HUES6 (cell line): ENCODE measurements at regions not wholly inside any gene's neighbourhood (a gene's known extent, or its start where the extent isn't known, plus 50 kb on each side); places are given as distances from the start of the nearest gene placed in this dataset.

Source experiments
- H3K27ac ChIP-seq: 2 replicates; pipeline ENCODE4 v1.7.0; 2013; ENCODE audit warnings: low read depth, mild to moderate bottlenecking, low read length, inconsistent platforms
- H3K27me3 ChIP-seq: 2 replicates; pipeline ENCODE4 v1.6.1; 2013; ENCODE audit warnings: low read length; ENCODE audit not compliant: control insufficient read depth, insufficient read depth
- H3K36me3 ChIP-seq: 2 replicates; pipeline ENCODE4 v1.6.1; 2013; ENCODE audit warnings: low read length; ENCODE audit not compliant: control insufficient read depth, insufficient read depth
- H3K4me1 ChIP-seq: 2 replicates; pipeline ENCODE4 v1.6.1; 2013; ENCODE audit warnings: low read length; ENCODE audit not compliant: control insufficient read depth, insufficient read depth
- H3K4me3 ChIP-seq: 2 replicates; pipeline ENCODE4 v1.5.1; 2013; ENCODE audit warnings: low read depth, low read length
- H3K9ac ChIP-seq: one replicate; pipeline ENCODE4 v1.6.1; 2013; ENCODE audit warnings: mild to moderate bottlenecking, low read length
- H3K9me3 ChIP-seq: 2 replicates; pipeline ENCODE4 v1.6.1; 2013; ENCODE audit warnings: low read depth, low read length; ENCODE audit not compliant: control insufficient read depth, insufficient read depth

DNA sequence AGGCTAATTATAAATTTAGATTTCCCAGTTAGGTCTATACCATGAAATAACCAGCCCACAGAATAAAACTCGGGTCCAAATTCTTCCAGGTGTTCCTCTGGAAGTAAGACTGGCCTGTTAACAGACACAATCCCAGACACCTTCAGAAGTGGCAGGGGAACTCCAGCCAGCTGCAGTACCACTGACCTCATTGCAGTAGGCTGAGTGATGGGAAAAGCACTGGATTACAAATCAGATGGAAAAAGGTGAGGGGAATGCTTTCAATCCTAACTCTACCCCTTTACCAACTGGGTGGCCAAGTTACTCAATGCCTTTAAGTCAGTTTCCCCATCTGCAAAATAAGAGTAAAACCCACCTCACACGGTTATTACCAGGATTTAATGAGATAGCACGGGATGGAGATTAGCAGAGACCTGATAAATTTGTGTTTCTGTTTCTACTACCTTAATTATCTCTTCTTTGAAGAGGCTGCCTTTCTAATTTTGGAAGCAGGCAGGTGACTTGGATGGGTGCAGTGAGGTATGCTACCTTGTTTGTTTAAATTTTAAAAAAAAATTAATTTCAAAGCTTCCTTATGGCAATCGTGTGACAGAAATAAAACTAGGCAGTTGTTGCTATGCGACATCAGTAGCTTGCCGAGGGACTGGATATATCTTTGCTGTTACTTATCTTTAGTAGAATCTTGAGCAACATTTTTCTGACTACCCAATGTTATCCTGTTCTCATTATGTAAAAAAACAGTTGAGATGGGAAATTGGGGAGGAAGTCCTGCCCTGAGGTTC, 167.3 kb upstream of the GRIN2B start:
- Histone ChIP-seq H3K36me3 (no peaks in the 10 kb centered on the region), H3K4me3 (no peak overlapping the region), H3K27me3 (no peaks in the 10 kb centered on the region), H3K4me1 (peaks cover 17% of the 10 kb centered on the region), H3K27ac (no peak overlapping the region), H3K9ac (no peak overlapping the region), H3K9me3 (peaks cover 9% of the 10 kb centered on the region; the same call in 1 of the 2 replicates)

DNA sequence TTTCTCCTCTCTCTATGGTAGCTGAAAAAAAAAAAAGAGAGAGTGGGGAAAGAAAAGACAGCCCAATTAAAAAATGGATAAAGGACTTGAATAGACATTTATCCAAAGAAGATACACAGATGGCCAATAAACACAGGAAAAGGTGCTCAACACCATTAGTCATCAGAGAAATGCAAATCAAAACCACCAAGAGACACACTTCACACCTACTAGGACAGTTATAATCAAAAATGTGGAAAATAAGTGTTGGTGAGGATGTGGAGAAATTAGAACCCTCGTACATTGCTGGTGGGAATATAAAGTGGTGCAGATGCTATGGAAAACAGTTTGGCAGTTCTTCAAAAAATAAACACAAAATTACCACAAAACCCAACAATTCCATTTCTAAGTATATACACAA, 172.4 kb upstream of the GRIN2B start:
- Histone ChIP-seq H3K27me3 (no peaks in the 10 kb centered on the region), H3K27ac (no peak overlapping the region), H3K4me1 (peaks cover 17% of the 10 kb centered on the region)

DNA sequence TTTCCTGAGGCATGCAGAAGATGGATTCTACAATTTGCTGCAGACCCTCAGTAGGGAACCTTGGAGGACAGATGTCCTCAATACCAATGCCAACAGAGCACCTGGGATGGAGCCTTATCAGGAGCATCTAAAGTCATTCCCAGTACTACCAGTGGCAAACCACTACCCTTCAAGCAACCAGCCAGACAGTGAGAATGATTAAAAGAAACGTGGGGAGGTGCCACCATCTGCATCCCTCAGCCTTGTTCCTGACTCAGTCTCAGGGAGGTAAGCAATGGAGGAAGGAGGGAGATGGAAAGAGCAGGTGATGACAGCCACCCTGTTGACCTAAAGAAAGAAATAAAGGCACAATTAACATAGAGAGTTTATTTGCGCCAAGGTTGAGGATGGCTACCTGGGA, 175.2 kb upstream of the GRIN2B start:
- H3K9me3 ChIP-seq = no peaks in the 10 kb centered on the region
- H3K36me3 ChIP-seq = no peaks in the 10 kb centered on the region
- H3K27ac ChIP-seq = no peak overlapping the region
- no peak overlapping the region for H3K4me3 ChIP-seq
- H3K9ac ChIP-seq = no peak overlapping the region
- H3K27me3 ChIP-seq = no peaks in the 10 kb centered on the region
- H3K4me1 ChIP-seq = peaks cover 7% of the 10 kb centered on the region

More for the DNA sequence above, 172.4 kb upstream of the GRIN2B start:
- H3K9me3 ChIP-seq = no peaks in the 10 kb centered on the region
- H3K9ac ChIP-seq = no peak overlapping the region
- no peaks in the 10 kb centered on the region for H3K36me3 ChIP-seq
- no peak overlapping the region for H3K4me3 ChIP-seq

DNA sequence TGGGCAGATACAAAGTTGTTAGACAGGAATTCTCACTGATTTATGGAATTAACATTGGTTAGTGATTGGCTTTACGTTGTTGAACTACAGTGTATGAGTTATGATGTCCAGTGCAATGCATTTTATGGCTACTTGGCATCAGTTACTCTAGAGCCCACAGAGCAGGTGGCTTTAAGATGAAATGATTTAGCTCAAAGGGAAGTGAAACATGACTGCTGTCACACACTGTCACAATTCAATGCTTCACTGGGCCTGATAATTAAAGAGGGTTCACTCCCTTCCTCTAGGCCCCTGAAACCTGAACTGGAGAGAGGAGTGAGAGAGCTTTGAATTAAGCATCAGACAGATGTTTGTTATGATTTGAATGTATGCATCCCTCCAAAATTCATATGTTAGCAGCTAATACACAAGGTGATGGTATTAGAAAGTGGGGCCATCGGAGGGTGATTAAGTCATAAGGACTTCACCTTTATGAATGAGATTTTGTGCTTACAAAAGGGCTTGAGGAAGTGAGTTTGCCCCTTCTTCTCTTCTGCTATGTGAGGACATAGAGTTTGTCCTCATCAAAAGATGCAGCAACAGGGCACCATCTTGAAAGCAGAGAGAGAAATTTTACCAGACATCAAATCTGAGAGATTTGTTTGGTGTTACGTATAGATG, 175.8 kb upstream of the GRIN2B start:
- H3K4me1 ChIP-seq = peaks cover 3% of the 10 kb centered on the region
- H3K9me3 ChIP-seq = no peaks in the 10 kb centered on the region
- H3K9ac ChIP-seq = no peak overlapping the region
- no peak overlapping the region for H3K27ac ChIP-seq
- H3K36me3 ChIP-seq = no peaks in the 10 kb centered on the region
- H3K27me3 ChIP-seq = no peaks in the 10 kb centered on the region
- H3K4me3 ChIP-seq = no peak overlapping the region

DNA sequence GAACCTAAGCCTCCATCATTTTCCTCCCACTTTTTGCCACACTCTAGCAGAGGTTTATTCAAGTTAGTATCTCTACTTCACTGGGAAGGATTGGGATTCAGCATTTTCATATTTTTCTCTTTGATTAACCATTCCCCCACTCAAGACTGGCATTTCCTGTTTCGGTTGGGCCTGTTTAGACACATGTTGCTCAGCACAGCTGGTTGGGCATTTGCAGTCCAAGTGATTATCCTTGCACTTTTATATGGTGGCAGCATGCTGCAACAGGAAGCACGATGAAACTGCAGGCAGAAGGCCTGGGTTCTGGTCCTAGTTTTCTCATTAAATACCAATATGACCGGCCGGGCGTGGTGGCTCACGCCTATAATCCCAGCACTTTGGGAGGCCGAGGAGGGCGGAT, 182.9 kb upstream of the GRIN2B start:
- Histone ChIP-seq H3K27ac (no peak overlapping the region), H3K4me3 (no peak overlapping the region), H3K27me3 (no peaks in the 10 kb centered on the region), H3K36me3 (no peaks in the 10 kb centered on the region), H3K9ac (no peak overlapping the region), H3K4me1 (no peaks in the 10 kb centered on the region), H3K9me3 (no peaks in the 10 kb centered on the region)

DNA sequence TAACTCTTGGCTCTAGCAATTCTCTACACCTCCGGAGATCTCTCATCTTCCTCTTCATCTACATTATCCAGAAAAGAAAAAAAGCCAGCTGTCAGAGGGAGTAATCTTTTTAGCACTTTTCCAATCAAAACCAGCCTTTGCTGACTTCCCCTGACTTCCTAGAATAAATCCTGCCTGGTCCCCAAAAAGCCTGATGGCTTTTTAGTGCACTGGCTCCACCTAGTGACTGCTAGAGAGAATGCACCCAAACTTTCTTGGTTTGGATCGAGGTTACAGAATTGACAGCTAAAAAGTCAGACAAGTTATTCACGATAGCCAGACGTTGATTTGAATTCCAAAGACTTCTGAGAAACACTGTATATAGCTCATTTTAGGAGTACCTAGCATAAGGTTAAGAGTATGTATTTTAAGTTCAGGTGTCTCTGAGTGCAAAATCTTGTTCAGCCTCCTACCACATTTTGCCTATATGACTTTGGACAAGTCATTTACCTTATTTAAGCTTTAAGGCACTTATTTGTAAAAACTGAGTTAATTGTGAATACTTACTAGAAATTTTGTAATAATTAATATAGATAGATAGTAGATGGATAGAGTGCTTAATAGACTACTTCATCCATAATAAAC, 185.7 kb upstream of the GRIN2B start:
- Histone ChIP-seq H3K4me1 (no peaks in the 10 kb centered on the region), H3K4me3 (no peak overlapping the region), H3K27me3 (no peaks in the 10 kb centered on the region), H3K27ac (no peak overlapping the region), H3K9me3 (no peaks in the 10 kb centered on the region), H3K9ac (no peak overlapping the region), H3K36me3 (no peaks in the 10 kb centered on the region)

DNA sequence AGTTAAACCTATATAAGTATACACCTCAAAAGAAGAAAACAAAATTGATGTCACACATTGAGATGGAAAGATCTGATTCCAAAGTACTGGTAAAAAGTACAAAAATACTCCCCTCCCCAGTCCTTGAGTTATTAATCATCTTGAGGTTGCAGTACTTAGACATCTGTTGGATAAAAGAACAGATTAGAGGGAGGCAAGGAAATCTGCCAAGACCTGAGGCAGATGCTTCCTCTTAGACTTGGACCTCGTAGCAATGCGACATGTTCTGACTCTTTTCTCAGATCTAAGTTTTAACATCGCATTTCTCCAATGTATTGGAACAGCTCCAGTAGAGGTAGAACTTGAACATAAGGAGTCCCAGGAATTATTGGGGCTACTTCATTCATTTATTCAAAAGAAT, 187.9 kb upstream of the GRIN2B start:
- Histone ChIP-seq H3K27ac (no peak overlapping the region), H3K9ac (no peak overlapping the region), H3K4me1 (no peaks in the 10 kb centered on the region), H3K27me3 (no peaks in the 10 kb centered on the region), H3K36me3 (no peaks in the 10 kb centered on the region), H3K9me3 (no peaks in the 10 kb centered on the region), H3K4me3 (no peak overlapping the region)

DNA sequence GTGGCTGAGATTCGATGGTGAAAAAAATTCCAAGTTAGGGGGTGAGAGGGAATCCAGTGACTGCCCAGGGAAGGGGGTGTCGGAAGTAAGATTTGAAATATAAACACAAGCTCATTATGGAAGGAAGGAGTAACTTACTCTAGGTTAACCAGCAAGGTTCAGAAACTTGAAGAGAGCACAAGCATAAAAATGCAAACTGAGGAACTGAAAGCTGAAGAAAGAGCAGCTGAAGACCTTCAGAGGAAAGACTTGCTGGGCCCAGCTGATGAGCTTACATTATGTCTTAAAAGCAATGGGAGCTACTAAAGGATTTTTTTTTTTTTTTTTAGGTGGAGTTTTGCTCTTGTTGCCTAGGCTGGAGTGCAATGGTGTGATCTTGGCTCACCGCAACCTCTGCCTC, 189.7 kb upstream of the GRIN2B start:
- Histone ChIP-seq H3K9ac (no peak overlapping the region), H3K9me3 (no peaks in the 10 kb centered on the region), H3K27me3 (no peaks in the 10 kb centered on the region), H3K27ac (no peak overlapping the region), H3K36me3 (no peaks in the 10 kb centered on the region), H3K4me1 (0 out of 2 replicates have a peak, but pooled peaks cover 5% of the 10 kb centered on the region), H3K4me3 (no peak overlapping the region)

DNA sequence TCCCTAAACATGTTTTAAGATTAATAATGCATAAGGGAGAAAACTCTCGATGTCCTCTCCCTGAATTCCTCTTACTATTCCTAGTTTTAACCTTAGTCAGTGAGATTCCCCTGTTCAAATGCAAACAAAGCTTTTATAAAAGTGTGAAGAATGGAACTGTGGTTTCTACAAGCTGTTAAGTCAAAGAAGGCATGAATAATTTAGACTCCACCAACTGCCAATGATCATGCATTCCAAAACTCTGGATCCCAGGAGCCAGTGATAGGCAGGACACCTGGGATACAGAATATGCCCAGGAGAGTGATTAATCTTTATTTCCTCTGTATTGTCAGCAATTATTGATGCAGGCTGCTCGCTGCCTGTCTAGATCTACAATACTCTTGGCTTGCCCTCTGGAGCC, 190.3 kb upstream of the ATF7IP start:
- Histone ChIP-seq H3K4me1 (0 out of 2 replicates have a peak, but pooled peaks cover 5% of the 10 kb centered on the region), H3K27me3 (no peaks in the 10 kb centered on the region), H3K27ac (no peak overlapping the region), H3K4me3 (no peak overlapping the region), H3K9me3 (peaks cover 5% of the 10 kb centered on the region; the same call in 1 of the 2 replicates), H3K36me3 (no peaks in the 10 kb centered on the region), H3K9ac (no peak overlapping the region)

DNA sequence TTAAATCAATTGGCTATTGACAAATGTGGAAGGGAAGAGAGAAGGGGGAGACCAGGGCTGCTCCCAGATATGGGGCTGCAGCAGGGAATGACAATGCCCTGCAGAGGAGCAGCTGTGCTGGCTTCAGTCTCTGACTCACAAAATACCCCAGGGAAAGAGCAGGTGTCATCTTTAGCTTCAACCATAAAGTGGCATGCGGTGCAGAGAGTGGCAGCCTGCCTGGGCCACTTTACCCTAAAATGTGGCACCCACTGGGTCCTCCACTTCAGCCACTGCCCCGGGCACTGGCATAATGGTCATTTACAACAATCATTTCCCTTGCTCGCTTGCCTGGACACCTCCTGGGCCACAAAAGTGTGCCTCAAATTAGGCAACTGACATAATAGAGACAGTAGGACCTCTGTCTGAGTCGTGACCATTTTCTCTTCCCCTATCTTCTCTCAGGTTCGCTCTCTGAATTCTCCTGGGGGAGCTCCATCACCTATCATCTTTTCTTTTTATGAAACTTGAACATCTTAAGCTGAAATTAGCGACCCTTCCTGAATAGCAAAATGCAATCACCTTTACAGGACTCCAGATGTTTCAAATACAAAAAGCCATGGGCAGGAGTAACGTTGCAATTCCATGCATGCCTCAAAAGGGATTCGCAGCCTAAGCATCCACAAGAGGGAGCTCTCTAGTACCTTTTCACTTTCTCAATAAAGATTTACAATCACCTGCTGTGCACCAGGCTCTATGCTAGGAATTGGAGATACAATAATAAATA, 179.9 kb upstream of the ATF7IP start:
- Histone ChIP-seq H3K36me3 (no peaks in the 10 kb centered on the region), H3K4me3 (no peak overlapping the region), H3K9ac (no peak overlapping the region), H3K27ac (no peak overlapping the region), H3K9me3 (no peaks in the 10 kb centered on the region), H3K27me3 (no peaks in the 10 kb centered on the region), H3K4me1 (no peaks in the 10 kb centered on the region)

DNA sequence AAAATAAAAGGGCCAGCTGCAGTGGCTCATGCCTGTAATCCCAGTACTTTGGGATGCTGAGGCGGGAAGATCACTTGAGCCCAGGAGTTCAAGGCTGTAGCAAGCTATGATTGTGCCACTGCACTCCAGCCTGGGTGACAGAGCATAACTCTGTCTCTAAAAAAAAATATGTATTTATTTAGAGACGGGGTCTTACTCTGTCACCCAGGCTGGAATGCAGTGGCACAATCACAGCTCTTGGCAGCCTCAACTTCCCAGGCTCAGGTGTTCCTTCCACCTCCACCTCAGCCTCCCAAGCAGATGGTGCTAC, 179.3 kb upstream of the ATF7IP start:
- Histone ChIP-seq H3K9me3 (no peaks in the 10 kb centered on the region), H3K4me3 (no peak overlapping the region), H3K27me3 (no peaks in the 10 kb centered on the region), H3K36me3 (no peaks in the 10 kb centered on the region), H3K4me1 (no peaks in the 10 kb centered on the region), H3K9ac (no peak overlapping the region), H3K27ac (no peak overlapping the region)
